CD4-positive, alpha-beta T cell treated with Interferon alpha-2 for 1 hour (primary cell): ENCODE measurements at regions not wholly inside any gene's neighbourhood (a gene's known extent, or its start where the extent isn't known, plus 50 kb on each side); places are given as distances from the start of the nearest gene placed in this dataset.

Source experiments
- DNase-seq, 2 donors: peaks; one replicate each; pipeline ENCODE4 v3.0.0-alpha.2; 2020 to 2022

DNA sequence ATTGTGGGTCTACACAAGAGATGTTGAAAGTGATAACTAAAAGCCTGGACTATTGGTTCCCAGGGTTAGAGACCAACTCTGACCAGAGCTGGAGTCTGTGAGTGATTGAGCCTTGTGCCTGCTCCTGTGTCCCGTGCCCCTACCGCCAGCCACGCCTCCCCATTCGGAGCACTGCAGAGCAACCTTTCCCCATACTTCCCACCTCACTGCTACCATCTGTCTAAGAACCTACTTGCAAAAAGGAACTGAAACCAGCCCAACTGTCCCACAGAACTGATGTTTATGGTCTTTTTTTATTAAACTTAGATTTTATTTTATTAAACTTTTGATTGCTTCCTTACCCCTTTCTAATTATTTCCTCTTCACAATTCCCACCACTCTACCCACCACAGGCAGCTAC, 300.3 kb upstream of the MGAT5 start:
- DNase-seq, result no peak

DNA sequence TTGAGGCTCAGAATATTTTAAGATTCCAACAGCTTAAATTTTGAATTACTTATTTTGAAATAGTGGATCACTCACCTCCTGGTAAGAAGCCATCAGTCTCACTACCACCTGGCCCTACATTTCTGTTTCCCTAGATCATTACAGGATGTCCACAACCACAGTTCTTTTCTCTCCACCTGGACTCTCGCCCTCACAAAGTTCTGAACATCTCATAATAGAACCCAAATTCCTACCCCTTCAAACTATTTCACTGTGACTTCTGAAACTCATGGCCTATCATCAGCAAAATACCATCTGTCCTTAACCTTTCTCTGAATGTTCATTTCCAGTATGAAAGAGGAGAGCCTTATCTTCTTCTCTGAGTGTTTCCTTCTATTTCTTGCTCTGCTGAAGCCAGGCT, 299.2 kb upstream of the MGAT5 start:
- no peak for DNase-seq

DNA sequence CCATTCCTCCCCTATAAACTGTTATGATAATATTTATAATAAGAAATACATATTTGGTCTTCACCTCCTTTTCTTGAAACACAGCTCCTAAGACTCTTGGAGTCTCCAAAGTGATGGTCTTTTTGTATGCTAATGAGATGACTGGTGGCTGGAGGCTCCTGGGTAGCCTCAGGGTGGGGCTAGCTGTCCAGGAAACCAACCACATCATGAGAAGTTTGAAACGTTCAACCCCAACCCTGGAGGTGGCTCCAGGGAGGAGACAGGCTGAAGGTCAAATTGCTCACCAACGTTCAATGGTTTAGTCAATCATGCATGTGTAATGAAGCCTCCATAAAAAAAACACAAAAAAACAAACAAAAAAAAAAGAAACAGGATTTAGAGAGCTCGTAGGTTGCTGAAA, 298.7 kb upstream of the MGAT5 start:
- no peak for DNase-seq

DNA sequence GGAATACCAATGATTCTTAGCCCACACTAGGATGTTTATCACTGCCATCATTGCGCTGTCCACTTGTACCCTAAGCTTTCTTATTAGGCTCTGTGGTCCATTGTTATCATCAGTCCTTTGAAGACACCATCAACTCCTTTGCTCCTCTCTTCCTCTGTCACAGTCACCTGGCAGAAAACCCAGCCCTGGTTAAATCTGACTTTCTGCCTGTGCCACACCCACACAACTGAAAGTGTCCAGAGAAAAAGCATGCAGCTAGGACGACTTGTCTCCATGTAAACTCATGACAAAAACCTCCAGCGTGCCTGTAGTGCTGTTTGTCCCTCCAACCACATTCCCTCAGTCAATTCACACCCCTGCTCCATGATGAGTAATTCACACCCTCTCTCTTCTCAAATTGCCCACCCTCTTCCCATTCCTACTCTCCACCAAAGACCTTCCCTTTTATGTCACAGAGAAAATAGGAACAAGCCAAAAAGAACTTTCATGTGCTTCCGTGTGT, 297.4 kb upstream of the MGAT5 start:
- no peak for DNase-seq

DNA sequence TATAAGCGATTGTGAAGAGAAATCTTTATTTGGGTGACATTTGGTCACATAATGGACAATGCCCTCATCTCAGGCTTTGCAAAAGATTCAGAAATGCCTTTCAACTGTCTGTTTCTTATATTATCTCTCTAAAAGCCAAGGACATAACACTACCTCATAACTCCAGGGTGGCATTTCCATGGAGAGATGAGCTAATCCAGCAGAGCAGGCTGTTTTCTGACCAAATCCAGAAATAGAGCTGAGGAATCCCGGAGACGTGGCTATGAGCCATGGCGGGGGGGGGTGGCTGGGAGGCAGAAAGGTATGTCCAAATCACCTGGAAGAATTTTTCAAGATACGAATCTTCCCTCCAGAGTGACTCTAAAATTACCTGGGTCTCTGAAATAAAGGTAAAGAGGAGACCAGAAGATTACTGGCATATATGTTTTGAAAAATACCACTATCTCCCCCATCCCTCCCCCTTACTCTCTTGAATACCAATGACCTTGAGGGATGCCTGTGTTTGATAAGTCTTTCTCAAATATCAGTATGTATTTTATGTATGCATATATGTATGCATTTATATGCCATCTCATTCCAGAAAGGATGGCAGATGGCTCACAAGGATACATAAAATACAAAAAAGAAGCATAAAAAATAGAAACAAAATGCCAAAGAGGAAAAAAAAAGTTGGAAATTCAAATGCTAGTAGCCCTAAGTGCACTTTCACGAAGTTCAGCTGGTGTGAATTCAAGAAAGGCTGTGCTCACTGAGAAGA, 296.0 kb upstream of the MGAT5 start:
- DNase-seq, result no peak

DNA sequence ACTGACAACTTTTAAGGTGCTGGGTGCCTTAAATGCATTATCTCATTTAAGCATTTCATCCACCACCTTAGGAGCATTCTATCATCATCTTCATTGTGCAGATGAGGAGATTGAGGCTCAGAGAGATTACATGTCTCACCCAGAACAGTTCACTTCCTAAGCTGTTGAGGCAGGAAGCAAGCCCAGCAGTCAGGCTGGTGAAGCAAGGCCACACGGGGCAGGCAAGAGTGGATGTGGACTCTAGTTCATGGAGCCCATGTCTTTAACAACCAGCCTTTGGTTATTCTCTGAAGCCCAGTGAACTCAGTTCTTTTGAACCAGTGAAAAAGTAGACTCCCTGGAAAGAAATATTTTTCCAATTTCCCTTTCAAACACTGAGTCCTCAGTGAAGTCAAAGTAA, 294.8 kb upstream of the MGAT5 start:
- DNase-seq, result no peak

DNA sequence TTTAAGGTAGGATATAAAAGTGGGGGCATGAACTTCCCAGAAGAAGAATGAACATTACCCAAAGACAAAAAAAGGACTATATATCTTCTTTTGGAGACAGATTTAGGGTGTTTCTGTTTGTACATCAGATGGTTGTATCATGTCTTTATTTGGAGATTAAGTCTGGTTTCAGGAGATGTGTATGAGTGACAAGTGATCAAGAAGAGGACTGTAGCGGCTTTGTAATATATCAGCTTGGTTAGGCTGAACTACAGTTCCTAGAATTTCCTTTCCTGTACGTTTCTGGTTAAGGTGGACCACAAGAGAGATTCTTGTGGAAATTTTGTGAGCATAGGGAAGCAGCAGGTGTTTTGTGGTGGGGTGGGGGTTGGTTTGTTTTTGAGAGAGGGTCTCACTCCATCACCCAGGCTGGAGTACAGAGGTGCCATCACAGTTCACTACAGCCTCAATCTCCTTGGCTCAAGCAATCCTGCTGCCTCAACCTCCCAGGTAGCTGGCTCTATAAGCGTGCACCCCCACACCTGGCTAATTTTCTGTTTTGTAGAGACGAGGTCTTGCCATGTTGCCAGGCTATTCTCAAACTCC, 287.1 kb upstream of the MGAT5 start:
- no peak for DNase-seq

DNA sequence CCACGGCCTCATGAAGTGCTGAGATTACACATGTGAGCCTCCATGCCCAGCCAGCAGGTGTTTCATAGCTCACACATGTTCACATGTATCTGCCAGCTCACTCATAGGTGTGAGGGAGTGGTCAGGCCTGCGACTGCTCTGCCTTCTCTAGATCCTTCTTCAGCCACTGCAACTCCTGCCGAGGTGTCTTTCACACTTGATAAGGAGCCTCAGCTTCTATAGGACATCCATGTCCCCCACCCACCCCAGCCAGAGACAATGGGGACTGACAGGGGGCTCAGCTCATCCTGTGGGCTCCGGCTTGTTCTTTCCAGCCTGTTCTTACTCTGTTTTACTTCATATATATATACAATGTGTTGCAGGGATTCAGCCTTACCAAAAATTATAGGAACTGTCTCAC, 286.5 kb upstream of the MGAT5 start:
- DNase-seq, result no peak

DNA sequence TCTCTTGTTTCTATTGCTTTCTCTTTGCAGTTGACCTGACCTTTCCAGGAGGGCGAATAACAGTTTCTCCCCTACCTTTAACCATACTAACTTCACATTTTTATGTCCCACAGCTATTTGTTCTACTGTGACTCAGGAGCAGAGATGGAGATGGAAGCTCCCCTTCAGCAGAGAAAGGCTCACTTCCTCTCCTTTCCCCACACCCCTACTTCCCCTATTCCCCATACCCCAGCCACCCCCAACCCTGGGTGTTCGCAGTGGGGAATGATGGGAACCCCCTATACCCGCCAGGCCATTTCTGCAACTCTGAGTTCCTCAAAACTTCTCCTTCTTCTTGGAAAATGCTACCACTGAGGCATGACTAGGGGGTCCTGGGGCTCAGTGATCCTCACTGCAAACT, 285.4 kb upstream of the MGAT5 start:
- no peak for DNase-seq

DNA sequence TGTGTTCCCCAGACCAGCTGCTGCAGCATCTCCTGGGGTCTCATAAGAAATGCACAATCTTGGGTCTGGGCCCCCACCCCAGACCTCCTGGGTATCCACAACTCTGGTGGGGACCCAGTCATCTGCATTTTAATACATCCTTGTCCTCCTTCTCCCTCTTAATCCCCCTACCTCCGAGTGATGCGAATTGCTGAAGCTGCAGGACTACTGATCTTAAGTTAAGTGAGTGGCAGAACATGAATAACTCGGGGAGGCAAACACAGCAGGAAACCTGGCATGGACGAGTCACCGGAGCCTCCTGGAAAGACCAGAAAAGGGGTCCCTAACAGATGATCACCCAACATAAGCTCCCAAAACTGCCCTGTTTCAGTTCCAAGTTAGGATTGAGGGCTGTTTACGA, 283.2 kb upstream of the MGAT5 start:
- DNase-seq, result no peak

DNA sequence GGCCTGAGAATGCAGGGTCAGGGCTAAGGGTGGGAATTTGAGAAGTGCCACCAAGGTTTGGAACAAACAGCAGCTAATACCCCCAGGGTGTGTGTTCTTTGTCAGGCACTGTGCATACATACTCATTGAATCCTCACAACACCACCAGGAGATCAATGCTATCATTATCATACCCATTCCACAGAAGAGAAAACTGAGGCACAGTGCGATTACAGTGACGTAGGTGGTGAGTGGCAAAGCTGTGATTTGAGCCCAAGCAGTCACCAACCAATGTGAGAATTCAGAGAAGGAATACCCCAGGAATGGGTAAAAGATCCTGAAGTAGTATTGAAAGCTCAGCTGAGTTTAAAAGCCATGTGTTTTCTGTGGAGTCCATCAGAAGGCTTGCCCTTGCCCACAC, 281.6 kb upstream of the MGAT5 start:
- DNase-seq, result no peak

DNA sequence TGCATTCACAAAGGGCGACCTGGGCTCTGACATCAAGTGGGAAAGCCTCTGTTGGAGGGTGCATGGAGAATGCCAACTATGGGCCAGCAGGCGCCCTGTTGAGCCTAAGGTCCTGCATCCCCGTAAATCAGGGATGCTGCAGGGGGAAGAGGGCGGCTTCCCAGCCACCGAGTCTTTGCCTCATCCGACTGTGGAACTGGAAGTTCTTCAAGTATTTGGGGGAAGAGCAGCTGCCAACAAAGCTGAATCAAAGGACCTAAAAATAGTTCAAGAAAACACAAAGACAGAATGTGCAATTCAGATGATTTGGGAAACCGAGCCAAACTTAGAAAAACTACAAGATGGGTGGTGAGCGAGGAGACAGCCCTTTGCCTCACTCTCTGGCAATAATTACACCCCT, 281.1 kb upstream of the MGAT5 start:
- no peak for DNase-seq

DNA sequence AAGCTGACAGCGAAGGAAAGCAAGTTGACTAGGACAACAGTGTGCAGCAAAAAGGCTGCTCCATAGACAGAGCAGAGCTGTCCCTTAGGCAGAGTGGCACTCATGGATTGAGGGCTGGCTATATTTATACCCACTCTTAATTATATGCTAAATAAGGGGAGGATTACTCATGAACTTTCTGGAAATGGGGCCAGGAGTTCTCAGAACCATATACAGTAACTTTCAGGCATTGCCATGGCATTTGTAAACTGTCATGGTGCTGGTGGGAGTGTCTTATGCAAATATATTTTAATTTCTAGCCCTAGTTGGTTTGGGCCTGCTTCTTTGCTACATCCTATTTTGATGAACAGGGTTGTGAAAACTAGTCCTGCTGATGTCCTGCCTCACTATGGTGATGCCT, 279.5 kb upstream of the MGAT5 start:
- DNase-seq, result no peak

DNA sequence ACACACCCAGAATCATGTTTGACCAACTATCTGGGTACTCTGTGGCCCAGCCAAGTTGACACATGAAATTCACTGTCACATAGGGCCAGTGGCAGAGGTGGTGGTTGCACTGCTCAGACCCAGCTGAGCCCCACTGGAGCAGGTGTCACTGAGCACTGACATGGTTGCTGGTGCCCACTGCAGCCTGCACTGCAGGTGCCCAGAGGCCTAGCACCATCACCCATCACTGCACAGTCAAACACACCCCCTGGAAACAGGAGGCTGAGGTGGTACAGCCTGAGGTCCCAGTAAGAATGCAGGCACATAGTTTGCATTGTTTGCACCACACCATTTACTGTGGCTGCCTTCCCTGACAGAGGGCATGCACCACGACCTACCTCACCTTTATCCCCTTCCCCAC, 278.7 kb upstream of the MGAT5 start:
- no peak for DNase-seq

DNA sequence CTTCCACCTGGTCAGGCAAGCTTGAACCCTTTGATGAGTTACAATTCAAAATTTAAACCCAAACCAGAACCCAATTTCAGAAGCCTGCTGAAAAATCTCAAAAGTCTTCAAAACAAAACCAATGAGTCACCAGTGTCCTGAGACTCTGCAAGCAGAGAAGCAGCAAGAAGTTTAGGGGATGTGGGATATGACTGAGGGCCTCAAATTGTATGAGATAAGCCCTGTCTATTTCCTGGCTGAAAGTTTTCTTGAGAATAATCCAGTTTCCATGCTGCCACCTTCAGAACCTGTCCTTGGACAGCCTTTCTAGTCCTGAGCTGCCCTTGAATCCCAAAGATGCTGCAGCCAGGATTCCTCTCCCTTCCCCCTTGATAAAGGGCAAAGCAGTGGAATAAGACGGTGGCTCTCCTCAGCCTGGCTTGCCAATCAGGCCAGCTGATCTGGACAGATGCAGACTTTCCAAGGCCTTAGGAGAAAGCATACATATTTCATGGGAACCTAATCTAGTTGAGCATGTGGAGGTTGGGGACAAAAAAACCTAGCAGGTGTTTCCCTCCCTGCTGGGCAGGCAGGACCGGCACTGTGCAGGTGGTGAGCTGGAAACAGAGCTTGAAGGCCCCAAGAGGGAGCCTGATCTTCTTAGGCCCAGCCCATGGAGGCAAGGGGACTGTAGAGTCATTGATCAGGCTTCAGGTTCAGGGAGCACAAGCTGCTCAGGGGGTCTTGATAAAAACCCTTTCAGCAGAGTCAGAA, 278.0 kb upstream of the MGAT5 start:
- DNase-seq, result no peak

DNA sequence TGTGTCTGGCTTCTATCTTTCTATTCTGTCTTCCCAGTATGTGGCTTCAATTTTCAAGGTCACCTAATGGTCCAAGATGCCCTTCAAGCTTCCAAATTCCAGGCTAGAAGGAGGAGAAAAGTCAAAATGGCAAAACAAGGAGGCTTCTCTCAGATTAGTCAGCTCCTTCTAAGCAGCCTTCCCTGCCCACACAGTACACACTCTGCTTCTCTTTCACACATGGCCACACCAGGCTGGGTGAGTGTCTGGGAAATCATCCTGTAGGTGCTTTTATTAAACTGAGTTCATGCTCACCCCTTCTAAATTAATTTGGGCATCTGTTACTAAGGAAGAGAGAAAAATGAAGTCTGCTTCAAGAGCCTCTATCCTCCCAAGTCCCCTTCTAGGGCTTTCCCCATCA, 277.2 kb upstream of the MGAT5 start:
- DNase-seq, result no peak

DNA sequence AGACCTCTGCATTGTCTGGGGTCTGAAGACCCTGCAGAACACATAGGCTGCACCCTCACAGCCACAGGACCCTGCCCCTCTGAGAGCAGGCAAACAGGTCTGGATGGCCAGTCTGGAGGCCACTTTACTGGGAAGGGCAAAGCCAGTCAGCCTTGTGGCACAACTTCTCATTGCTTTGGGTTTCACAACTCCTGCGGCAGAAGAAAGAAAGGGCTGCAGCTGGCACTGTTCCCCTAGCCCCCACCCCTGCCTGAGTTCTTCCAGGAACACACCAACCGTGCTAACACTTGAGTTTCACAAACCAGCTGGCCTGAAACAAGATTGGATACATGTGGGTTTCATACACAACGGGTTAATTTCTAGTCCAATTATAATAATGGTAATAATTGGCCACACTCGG, 276.5 kb upstream of the MGAT5 start:
- no peak for DNase-seq

DNA sequence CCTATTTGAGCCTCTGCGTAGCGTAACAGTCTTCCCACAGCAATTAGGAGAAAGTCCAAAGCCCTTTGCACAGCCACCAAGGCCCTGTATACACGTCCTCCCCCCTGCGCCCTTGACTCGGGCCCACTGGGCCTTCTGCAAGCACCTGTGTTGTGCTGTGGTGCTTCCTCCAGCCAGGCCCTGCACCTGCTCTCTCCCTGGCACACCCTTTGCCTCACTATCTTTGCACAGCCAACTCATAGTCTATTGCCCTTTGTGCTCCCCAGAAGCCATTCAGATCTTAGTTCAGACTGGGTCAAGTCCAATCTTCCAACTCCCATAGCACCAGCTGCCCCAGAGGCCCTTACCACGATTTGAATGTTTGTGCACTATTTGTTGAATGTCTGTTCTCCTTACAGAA, 271.6 kb upstream of the MGAT5 start:
- no peak for DNase-seq

DNA sequence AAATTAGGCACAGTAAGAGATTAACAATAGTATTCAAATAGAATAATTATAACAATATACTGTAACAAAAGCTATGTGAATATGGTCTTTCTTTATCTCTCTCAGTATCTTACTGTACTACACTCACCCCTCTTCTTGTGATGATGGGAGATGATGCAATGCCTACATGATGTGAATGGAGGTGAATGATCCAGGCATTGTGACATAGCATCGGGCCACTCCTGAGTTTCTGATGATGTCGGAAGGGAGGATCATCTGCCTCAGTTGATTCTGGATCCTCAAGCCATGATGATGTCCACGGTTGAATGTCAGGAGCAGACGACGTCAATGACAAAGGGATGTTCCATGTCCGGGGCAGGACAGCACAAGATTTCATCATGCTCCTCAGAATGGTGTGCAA, 268.3 kb upstream of the MGAT5 start:
- no peak for DNase-seq

DNA sequence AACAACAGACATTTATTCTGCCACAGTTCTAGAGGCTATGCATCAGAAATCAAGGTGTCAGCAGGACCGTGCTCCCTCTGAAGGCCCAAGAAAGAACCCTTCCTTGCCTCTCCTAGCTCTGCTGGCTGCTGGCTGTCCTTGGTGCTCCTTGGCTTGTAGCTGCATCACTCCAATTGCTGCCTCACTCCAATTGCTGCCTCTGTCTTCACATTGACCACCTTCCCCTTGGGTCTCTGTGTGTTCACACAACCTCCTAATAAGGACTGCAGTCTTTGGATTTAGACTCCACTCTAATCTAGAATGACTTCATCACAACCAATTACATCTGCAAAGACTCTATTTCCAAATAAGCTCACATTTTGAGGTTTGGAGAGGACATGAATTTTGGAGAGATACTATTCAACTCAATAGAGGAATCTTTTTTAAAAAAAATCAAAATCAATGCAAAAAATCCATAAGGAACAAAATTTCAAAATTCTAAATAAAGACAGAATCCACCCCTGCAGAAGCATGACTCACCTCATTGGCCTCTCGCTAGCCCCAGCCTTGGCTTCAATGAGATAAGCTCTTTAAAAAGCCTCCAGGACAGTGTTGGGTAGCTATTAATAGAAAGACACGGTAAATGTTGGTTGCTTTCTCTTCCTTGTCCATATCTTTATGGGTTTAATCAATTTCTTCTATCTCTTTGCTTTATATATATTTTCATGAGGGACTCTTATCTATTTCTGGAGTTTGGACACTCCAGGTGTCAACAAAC, 267.6 kb upstream of the MGAT5 start:
- DNase-seq, result no peak

DNA sequence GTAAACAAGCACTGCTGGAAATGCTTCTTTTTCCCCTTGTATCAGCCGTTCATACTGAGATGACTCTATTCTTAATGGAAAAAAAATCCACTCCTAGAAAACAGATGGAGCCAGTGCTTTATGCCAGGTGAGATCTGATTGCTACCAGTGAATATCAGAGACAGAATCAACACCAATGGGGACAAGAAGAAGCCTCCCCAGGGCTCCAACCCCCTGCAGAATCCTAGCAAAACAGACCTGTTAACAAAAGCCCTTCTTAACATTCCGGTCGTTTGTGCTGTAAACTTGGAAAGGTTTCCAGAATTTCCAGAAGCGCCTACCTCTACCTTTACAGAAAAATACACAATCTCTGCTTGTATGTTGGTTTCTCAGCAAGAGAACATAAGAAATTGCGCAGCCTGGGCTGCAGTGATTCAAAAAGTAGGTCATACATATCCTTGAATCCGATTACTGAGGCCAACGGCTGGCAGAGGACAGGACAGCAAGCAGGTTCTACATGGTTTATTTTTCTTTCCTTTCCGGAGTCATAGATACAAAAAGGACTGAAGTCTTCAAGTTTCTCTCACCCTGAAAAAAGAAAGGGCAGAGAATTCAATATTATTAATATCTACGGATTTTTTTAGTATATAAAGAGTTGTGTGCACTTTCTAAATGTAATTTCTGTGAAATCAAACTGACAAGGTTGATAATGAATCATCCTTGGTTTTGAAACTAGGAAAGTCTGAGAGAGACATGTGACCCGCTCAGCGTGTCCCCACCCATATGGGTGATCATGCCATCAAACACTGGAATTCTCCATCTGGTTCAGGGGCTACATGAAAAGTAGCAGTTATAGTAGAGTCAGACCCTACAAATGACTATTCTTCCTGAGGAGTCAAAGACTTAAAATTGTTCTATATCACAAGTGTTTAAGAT, 266.7 kb upstream of the MGAT5 start:
- DNase-seq, result no peak

DNA sequence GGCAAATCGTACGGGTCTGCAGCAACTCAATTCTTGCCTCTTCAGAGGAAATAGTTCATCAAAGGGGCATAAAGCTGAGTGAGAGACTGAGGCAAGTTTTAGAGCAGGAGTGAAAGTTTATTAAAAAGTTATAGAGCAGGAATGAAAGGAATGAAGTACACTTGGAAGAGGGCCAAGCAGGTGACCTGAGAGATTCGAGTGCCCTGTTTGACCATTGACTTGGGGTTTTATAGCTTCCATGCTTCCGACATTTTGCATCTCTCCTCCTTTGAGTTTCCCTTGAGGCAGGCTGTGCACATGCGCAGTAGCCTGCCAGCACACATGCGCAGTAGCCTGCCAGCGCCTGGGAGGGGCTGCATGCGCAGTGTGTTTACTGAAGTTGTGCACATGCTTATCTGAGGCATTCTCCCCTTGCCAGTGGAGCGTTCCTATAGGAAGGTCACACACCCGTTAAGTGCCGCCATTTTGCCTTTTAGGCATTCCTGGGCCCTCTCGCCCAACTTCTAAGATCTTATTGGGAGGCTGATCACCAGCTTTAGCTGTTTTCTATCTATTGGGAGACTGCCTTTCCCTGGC, 265.5 kb upstream of the MGAT5 start:
- DNase-seq, result no peak
